Erythroblast (primary cell): ENCODE measurements at regions not wholly inside any gene's neighbourhood (a gene's known extent, or its start where the extent isn't known, plus 50 kb on each side); places are given as distances from the start of the nearest gene placed in this dataset.

Experiments used
- GATA1 ChIP-seq: IDR thresholded peaks from 2 replicates; pipeline ENCODE4 v1.6.1; 2011; ENCODE audit warnings: low read depth, mild to moderate bottlenecking, control low read depth, low read length, moderate library complexity
- POLR2A ChIP-seq: IDR thresholded peaks from 2 replicates; pipeline ENCODE4 v1.6.1; 2011; ENCODE audit warnings: mild to moderate bottlenecking, low read length

- TF ChIP-seq POLR2A = no peak
- TF ChIP-seq GATA1 = no peak
Observed at GRCh38 chr17:79415909-79416308, 194.9 kb downstream of the RBFOX3 start.
